ENCODE measurements at regions not wholly inside any gene's neighbourhood (a gene's known extent, or its start where the extent isn't known, plus 50 kb on each side); places are given as distances from the start of the nearest gene placed in this dataset.

DNA sequence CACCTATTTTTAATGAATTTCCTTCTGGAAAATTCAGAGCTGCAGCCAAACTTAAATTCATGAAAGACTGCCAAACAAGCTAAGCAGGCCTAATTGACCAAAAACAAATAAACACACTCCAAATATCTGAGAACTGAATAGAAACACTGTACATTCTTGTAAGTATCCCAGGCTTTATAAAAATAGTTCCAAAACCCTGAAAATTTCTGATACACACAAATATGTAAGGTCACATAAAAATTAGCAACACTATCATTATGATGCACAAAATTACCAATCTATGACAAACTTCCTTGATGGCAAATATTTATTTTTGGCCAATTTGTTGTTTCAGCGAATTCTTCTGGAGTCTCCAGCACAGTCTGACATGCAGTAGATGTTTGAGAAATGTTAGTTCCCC lies 117.9 kb upstream of the UBE2E2 start:
- Histone ChIP-seq H3K27ac (ENCODE audit: insufficient read depth, low read depth, low read length) (no peak overlapping the region), H4K20me1 (replicated peaks; ENCODE audit: control insufficient read depth, extremely low read depth, insufficient read depth, low read length) (no peaks in the 10 kb centered on the region), H3K9me3 (replicated peaks; ENCODE audit: control insufficient read depth, insufficient read depth, low read length) (no peaks in the 10 kb centered on the region), H3K9me1 (replicated peaks; ENCODE audit: control insufficient read depth, extremely low read depth, insufficient read depth, low read length) (no peaks in the 10 kb centered on the region), H3K4me2 (ENCODE audit: insufficient read depth, low read length) (no peak overlapping the region), H3K79me2 (ENCODE audit: control insufficient read depth, insufficient read depth, low read length) (no peaks in the 10 kb centered on the region), H2AFZ (ENCODE audit: low read depth, low read length) (no peak overlapping the region), H3K4me1 (ENCODE audit: control insufficient read depth, extremely low read depth, insufficient read depth, low read length) (no peaks in the 10 kb centered on the region), H3K4me3 (replicated peaks in 1 of 3; ENCODE audit: insufficient read depth in 1 of 3, low read depth in 1 of 3, low read length in 3 of 3) (no peak overlapping the region), H3K9ac (replicated peaks; ENCODE audit: extremely low read depth, insufficient read depth, low read length) (no peak overlapping the region), H3K36me3 (ENCODE audit: control insufficient read depth in 2 of 2, extremely low read depth in 1 of 2, insufficient read depth in 2 of 2, low read length in 2 of 2) (no peaks in the 10 kb centered on the region), H3K27me3 (ENCODE audit: control insufficient read depth in 2 of 2, insufficient read depth in 2 of 2, low read length in 2 of 2) (no peaks in the 10 kb centered on the region)
- no peak for DNase-seq (ENCODE audit: low read depth, low spot score)
- FAIRE-seq, result no peak
- ChIA-PET CTCF (no interaction called here), POLR2A (no interaction called here)
- TF ChIP-seq FOS (IDR thresholded peaks at IDR 0.05; ENCODE audit: borderline replicate concordance, insufficient read depth, low read length) (no peak), MAX (IDR thresholded peaks at IDR 0.05; ENCODE audit: insufficient read depth, insufficient read length) (no peak), POLR2AphosphoS5 (IDR thresholded peaks at IDR 0.05; ENCODE audit: insufficient read depth, low read depth, low read length) (no peak), GATA2 (IDR thresholded peaks at IDR 0.05; ENCODE audit: insufficient read depth, insufficient read length, low read depth, low read length) (no peak), MYC (IDR thresholded peaks at IDR 0.05; ENCODE audit: low read depth, low read length) (no peak), CTCF (IDR thresholded peaks at IDR 0.05; ENCODE audit: extremely low read depth in 1 of 2, insufficient read depth in 1 of 2, low read depth in 1 of 2, low read length in 2 of 2) (no peak), POLR2A (IDR thresholded peaks at IDR 0.05; ENCODE audit: low read depth, low read length) (no peak), JUN (IDR thresholded peaks at IDR 0.05; ENCODE audit: borderline replicate concordance, insufficient read depth, insufficient read length, low read depth) (no peak), EZH2 (IDR thresholded peaks at IDR 0.05; ENCODE audit: borderline replicate concordance, low read depth, low read length, severe bottlenecking) (no peak)
- dilution Hi-C loops (cut with MboI; ENCODE audit: extremely low pct_ligation_motif_present, low sequenced_read_pairs), result no loop called here
- intact Hi-C loops (cut with micrococcal nuclease), result no loop called here
- no TSS peak for BruUV-seq (replicated peaks)

Data from endothelial cell of umbilical vein (primary cell).